HEK293 (cell line): ENCODE measurements at regions not wholly inside any gene's neighbourhood (a gene's known extent, or its start where the extent isn't known, plus 50 kb on each side); places are given as distances from the start of the nearest gene placed in this dataset.

Experiments
- CTCF ChIP-seq: fragments of 450-650 bp; formaldehyde crosslinking; IDR thresholded peaks from 2 replicates; pipeline ENCODE4 v1.5.1; 2016; ENCODE audit warnings: missing biosample characterization, missing genetic modification characterization
- ZBTB26 ChIP-seq: fragments of 450-650 bp; formaldehyde crosslinking; optimal IDR thresholded peaks from 2 replicates; pipeline ENCODE3; 2016; ENCODE audit warnings: missing biosample characterization, mild to moderate bottlenecking, missing genetic modification characterization
- ZNF202 ChIP-seq: fragments of 450-650 bp; formaldehyde crosslinking; IDR thresholded peaks from 2 replicates; pipeline ENCODE4 v1.5.1; 2016; ENCODE audit warnings: missing biosample characterization, missing genetic modification characterization, borderline replicate concordance
- ZNF518A ChIP-seq: fragments of 450-650 bp; formaldehyde crosslinking; conservative IDR thresholded peaks from 2 replicates; pipeline ENCODE4 v1.5.1; 2016; ENCODE audit warnings: low read depth, missing biosample characterization, missing genetic modification characterization
- ZNF596 ChIP-seq: fragments of 450-650 bp; IDR thresholded peaks from 2 replicates; pipeline ENCODE4 v1.5.0; 2018; ENCODE audit warnings: missing biosample characterization, mild to moderate bottlenecking, missing genetic modification characterization, moderate library complexity
- ZSCAN18 ChIP-seq: fragments of 450-650 bp; formaldehyde crosslinking; IDR thresholded peaks from 2 replicates; pipeline ENCODE4 v1.5.1; 2016; ENCODE audit warnings: missing biosample characterization, missing genetic modification characterization

- no peak for TF ChIP-seq CTCF (tag by site-specific recombination)
- no peak for TF ChIP-seq ZNF202 (tag by site-specific recombination)
- TF ChIP-seq ZSCAN18 (tag by site-specific recombination) = no peak
- no peak for TF ChIP-seq ZNF518A (tag by site-specific recombination)
- no peak for TF ChIP-seq ZNF596 (tag by site-specific recombination)
- TF ChIP-seq ZBTB26 = no peak
These were observed 601.1 kb downstream of the JRKL start for GRCh38 chr11:96990914-96991313.
